ENCODE measurements at regions not wholly inside any gene's neighbourhood (a gene's known extent, or its start where the extent isn't known, plus 50 kb on each side); places are given as distances from the start of the nearest gene placed in this dataset.
"Not testable (repeated sequence)": the region's sequence is repeated elsewhere in the genome, so short reads cannot be mapped to it uniquely, and the experiment has no call there.

GRCh38 chr2:89756616-89757015 is 1065.1 kb downstream of the RPIA start:
- not testable (repeated sequence) for DNase-seq (ENCODE audit: low spot score)

DNA sequence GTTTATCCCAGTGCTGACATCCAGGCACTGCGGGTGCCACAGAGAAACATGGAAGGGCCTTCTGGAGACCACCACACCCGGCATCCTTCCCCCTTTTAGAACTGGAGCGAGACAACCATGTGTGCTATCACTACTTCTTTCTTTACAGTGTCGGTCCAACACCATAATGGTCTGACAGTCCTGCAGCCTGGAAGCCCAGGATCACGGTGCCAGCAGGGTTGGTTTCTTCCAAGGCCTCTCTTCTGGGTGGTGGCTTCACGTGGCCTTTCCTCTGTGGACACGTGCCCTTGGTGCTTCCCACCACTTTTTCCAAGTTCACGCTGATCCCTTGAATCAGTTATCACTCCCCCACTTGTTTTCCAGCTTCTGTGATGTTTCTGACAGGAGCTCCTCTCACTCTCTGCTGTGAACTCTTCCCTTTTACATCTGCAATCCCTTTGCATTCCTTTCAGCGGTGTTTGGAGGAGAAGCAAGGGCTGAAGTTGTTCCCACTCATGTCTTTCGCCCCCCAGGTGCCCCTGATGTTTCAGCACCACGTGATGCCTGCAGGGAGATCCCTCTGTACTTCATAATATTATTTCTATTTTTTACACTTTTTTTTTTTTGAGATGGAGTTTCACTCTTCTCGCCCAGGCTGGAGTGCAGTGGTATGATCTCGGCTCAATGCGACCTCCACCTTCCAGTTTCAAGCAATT is 1067.0 kb downstream of the RPIA start:
- DNase-seq (ENCODE audit: low spot score), result not testable (repeated sequence)

- DNase-seq (ENCODE audit: low spot score), result not testable (repeated sequence)
Measured at GRCh38 chr2:89760762-89761161, 1069.3 kb downstream of the RPIA start.

DNA sequence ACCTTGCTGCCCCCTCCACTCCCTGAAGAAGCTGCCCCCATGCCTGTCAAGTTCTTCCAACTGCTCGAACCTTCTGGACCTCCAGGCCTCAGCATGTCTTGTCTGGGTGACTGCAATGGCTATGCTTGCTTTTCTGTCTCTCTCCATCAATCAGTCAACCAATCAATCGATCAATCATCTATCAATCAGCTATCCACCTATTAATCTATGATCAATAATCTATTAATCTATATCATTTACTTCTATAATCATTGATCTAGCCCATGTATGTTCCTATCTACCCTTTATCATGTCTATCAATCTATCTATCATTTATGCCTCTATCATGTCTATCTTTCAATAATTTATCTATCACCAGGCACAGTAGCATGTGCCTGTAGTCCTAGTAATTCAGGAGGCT is 1069.7 kb downstream of the RPIA start:
- not testable (repeated sequence) for DNase-seq (ENCODE audit: low spot score)

- not testable (repeated sequence) for DNase-seq (ENCODE audit: low spot score)
Measured at GRCh38 chr2:89761863-89762262, 1070.4 kb downstream of the RPIA start.

DNA sequence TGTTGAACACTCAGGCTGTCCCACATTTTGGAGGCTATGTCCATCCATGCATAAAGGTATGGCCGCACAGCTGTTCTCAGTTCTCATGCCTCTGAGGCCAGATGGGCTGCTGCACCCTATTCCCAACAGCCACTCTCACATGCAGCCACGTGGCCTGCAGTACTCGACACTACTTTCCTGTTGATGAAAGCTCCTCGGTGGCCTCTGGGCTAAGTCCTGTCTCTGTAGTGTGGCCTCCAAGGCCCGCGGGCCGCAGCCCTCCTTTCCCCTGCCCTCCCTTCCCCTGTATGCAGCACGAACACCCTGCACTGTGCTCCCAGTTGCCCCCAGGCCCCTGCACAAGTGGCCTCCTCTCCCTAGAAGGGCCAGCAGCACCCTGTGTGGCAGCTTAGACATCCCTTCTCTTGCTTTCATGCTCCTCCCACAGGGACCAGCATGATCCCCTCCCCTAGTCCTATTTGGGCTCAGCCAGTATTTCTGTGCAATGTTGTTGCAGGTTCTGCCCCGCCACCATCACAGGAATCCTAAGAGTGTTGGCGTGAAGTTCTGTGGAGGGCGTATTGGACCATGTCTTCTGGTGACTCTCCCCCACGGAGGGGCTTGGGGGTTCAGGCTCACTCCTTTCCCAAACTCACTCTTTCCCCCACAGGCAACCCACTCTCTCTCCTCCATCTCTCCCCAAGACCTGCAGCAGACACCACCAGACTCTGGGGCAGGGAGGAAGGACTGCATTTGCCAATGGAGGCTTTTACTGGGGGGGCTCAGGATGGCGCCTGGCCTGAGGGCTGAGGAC is 1071.2 kb downstream of the RPIA start:
- DNase-seq (ENCODE audit: low spot score), result not testable (repeated sequence)

DNA sequence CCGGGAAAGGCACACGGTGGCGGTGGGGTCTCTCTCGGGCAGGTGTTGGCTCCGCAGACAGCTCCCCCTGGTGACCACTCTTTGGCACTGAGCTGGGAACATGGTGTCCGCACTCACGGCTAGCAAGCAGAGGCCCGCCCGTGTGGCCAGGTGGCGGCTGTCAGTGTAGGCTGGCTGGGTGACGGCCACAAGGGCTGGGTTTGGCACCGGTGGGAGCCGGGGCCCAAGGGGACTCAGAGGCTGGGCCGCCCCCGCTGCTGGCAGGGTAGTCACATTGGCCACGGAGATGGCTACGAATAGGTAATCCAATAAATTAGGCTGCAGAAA is 1071.7 kb downstream of the RPIA start:
- no peak for DNase-seq (ENCODE audit: low spot score)

DNA sequence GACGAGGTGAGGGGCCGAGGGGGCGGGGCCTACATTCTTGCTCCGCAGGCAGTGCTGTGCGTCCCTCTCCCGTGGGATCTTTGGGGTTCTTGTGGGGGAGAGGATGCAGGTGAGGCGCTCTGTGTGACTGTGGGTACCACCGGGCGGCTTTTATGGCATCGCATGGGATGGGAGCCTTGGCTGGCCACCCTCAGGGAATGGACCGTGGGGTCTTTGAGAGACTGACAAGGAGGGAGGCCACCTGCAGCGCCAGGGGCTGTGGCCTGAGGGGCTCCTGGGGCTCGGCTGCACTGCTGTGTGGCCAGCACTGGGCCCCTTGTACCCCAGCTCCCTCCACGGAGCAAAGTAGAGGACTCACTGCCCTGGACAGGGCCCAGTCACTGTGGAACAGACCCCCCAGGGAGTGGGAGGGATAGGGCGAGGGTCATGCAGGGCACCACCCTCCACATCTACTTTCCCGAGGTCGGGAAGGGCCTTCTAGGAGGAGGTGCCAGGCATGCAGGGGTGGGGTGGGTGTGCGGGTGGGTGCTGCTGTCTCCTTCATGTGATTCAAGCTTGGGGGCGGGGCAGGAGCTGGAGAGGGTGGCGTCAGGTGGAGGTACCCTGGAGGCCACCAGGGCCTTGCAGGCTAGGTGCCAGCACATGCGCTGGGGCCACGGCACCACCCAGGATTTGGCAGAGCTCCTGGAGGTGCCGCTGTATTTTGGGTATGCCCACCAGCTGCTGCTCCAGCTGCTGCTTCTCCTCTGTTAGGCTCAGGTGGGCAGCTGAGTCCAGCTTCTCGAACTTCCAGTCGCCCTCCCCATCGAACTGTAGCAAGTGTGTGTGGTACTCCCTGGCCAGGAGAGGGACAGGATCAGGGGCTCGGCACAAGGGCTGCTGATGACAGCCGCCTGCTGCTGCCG is 1072.4 kb downstream of the RPIA start:
- no peak for DNase-seq (ENCODE audit: low spot score)

DNA sequence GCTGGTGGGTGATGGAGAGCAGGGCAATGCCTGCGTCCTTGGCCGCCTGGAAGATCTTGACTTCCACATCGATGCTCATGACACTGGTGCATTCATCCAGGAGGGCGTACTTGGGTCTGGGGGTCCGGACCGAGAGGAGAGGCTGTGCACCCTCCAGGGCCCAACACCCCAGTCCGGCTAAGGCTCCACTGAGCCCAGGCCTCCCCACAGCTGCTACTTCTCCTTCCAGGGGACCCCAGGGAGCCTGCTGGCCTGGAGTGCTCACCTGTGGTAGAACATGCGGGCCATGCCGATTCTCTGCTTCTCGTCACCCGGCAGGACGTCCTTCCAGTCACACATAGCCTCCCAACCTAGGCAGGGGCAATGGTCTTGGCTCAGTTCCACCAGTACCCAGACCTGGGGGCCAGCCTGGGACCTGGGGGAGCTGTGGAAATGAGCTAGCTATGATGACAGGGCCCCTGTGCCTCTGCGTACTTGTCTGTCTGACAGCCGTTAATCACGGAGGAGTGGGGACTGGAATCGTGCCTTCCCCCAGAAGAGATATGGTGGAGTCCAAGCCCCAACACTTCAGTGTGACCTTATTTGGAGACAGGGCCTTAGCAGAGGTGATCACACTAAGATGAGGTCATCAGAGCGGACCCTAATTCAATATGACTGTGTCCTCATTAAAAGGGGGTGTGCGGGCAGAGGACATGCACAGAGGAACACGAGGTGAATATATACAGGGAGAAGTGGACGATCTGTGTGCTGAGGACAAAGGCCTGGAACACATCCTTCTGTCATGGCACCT is 1073.3 kb downstream of the RPIA start:
- not testable (repeated sequence) for DNase-seq (ENCODE audit: low spot score)

DNA sequence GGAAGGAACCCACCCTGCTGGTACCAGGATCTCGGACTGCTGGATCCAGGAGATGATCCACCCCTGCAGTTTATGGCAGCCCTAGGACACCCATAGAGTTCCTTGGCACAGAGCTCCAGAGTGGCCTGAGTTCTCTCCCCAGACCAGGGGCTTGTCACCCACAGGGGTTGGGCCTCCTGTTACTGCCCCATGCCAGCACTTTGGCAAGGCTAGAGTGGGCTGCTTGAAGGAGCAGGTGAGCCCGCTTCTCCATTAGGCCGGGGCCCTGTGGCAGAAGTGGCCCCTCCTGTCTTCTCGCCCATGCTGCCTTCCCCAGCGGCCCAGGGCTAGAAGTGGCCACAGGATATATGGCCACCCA is 1073.9 kb downstream of the RPIA start:
- DNase-seq (ENCODE audit: low spot score), result not testable (repeated sequence)

- not testable (repeated sequence) for DNase-seq (ENCODE audit: low spot score)
Measured at GRCh38 chr2:89766141-89766990, 1074.9 kb downstream of the RPIA start.

DNA sequence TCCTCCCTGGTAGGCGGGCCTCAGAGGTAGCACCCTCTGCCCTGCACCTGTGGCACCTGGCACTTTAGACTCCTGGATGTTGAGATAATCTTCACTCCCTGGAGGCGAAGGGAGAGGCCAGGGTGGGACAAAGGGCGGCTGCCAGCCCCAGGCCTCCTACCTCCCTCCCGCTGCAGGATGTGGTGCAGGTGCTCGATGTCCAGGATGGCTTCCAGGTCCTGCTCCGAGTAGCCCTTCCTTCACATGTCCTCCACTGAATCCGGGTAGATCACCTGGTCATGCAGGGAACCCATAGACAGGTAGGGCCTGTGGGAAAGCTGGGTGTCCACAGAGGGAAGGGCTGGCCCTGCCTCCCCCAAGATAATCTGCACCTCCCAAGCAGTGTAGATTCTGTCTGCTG is 1075.6 kb downstream of the RPIA start:
- not testable (repeated sequence) for DNase-seq (ENCODE audit: low spot score)

DNA sequence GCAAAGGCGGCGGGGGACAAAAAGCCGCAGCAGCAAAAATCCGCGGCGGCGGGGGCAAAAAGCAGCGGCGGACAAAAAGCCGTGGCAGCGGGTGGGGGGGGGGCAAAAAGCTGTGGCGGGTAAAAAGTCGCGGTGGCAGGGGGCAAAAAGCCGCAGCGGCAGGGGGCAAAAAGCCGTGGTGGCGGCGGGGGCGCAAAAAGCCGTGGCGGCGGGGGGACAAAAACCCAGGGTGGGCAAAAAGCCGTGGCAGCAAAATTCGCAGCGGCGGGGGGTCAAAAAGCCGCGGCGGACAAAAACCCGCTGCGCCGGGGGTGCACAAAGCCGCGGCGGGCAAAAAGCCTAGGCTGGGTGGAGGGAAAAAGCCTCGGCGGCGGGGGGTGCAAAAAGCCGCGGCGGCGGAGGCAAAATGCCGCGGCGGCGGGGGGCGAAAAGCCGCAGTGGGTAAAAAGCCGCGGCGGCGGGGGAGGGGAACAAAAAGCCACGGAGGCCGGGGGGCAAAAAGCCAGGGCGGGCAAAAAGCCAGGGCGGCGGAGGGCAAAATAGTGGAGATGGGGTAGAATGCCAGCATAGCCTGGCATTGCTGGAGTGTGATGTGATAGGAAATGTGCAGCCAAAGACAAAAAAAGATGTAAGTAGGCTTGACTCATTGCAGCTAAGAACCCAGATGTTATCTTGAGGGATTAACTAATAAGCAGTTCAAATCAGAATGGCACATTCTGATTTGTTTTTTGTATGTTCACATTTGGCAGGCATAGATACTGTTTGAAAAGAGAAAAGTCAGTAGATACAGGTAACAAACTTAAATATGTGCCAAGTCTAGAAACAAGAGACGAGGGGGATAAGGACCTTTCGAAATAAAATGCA is 1076.3 kb downstream of the RPIA start:
- DNase-seq (ENCODE audit: low spot score), result no peak

DNA sequence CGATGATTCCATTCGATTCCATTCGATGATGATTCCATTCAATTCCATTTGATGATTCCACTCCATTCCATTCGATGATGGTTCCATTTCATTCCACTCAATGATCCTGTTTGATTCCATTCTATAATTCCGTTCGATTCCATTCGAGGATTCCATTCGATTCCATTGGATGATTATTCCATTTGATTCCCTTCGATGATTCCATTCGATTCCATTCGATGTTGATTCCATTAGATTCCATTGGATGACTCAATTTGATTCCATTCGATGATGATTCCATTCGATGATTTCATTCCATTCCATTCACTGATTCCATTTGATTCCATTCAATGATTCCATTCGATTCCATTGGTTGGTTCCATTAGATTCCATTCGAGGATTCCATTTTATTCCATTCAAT is 1084.4 kb downstream of the RPIA start:
- no peak for DNase-seq (ENCODE audit: low spot score)

- DNase-seq (ENCODE audit: low spot score), result no peak
Measured at GRCh38 chr2:89780318-89780717, 1088.8 kb downstream of the RPIA start.

DNA sequence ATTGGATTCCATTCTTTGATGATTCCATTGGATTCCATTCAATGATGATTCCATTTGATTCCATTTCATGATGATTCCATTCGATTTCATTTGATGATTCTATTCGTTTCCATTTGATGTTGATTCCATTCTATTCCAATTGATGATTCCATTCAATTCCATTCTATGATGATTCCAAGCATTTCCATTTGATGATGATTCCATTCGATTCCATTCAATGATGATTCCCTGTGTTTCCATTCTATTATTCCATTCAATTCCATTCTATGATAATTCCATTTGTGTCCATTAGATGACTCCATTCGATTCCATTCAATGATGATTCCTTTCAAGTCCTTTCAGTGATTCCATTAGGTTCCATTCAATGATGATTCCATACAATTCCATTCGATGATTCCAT is 1090.5 kb downstream of the RPIA start:
- no peak for DNase-seq (ENCODE audit: low spot score)

DNA sequence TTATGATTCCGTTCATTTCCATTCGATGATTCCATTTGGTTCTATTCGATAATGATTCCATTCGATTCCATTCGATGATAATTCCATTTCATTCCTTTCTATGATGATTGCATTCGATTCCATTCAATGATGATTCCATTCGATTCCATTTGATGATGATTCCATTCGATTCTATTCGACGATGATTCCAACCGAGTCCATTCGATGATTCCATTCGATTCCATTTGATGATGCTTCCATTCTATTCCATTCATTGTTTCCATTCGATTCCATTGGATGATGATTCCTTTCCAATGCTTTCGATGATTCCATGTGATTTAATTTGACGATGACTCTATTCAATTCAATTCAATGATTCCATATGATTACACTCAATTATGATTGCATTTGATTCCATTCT is 1093.5 kb downstream of the RPIA start:
- DNase-seq (ENCODE audit: low spot score), result no peak

- DNase-seq (ENCODE audit: low spot score), result not testable (repeated sequence)
Measured at GRCh38 chr2:89785528-89785927, 1094.1 kb downstream of the RPIA start.

- DNase-seq (ENCODE audit: low spot score), result not testable (repeated sequence)
Measured at GRCh38 chr2:89786642-89787041, 1095.2 kb downstream of the RPIA start.

DNA sequence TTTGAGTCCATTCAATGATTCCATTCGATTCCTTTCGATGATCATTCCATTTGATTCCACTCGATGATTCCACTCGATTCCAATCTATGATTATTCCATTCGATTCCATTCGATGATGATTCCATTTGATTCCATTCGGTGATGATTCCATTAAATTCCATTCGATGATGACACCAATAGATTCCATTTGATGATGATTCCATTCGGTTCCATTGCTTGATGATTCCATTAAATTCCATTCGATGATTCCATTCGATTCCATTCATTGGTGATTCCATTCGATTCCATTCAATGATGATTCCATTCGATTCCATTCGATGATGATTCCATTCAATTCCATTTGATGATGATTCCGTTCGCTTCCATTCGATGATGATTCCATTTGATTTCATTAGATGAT is 1104.1 kb downstream of the RPIA start:
- not testable (repeated sequence) for DNase-seq (ENCODE audit: low spot score)

Measured in mucosa of gallbladder (tissue), 1 donor.